GM21576 (cell line): ENCODE measurements at regions not wholly inside any gene's neighbourhood (a gene's known extent, or its start where the extent isn't known, plus 50 kb on each side); places are given as distances from the start of the nearest gene placed in this dataset.
"Not testable (repeated sequence)": the region's sequence is repeated elsewhere in the genome, so short reads cannot be mapped to it uniquely, and the experiment has no call there.

Experiments used
- ATAC-seq: cut with Tn5 transposase; IDR thresholded peaks from one replicate; pipeline ENCODE4 v1.9.1; 2021; ENCODE audit warnings: mild to moderate bottlenecking, moderate library complexity; ENCODE audit not compliant: unreplicated experiment

- ATAC-seq: not testable (repeated sequence)
These were observed 619.8 kb upstream of the IGFBP7 start for GRCh38 chr4:57729775-57730570.

- ATAC-seq: no peak
These were observed 616.0 kb upstream of the IGFBP7 start for GRCh38 chr4:57726154-57726553.

GRCh38 chr4:57719456-57719855 lies 609.3 kb upstream of the IGFBP7 start:
- no peak for ATAC-seq

GRCh38 chr4:57714313-57714712 lies 604.1 kb upstream of the IGFBP7 start:
- not testable (repeated sequence) for ATAC-seq

GRCh38 chr4:57710053-57710452 lies 599.9 kb upstream of the IGFBP7 start:
- no peak for ATAC-seq

GRCh38 chr4:57691370-57691769 lies 581.2 kb upstream of the IGFBP7 start:
- no peak for ATAC-seq

GRCh38 chr4:57689693-57690205 lies 579.6 kb upstream of the IGFBP7 start:
- ATAC-seq: no peak

- no peak for ATAC-seq
These were observed 572.1 kb upstream of the IGFBP7 start for GRCh38 chr4:57682275-57682674.

- ATAC-seq: no peak
These were observed 569.8 kb upstream of the IGFBP7 start for GRCh38 chr4:57679969-57680368.

- ATAC-seq: no peak
These were observed 566.2 kb upstream of the IGFBP7 start for GRCh38 chr4:57676394-57676793.

- no peak for ATAC-seq
These were observed 562.8 kb upstream of the IGFBP7 start for GRCh38 chr4:57672846-57673433.

- ATAC-seq: no peak
These were observed 558.4 kb upstream of the IGFBP7 start for GRCh38 chr4:57668621-57669020.

GRCh38 chr4:57665806-57666205 lies 555.6 kb upstream of the IGFBP7 start:
- no peak for ATAC-seq

GRCh38 chr4:57661517-57662090 lies 551.4 kb upstream of the IGFBP7 start:
- no peak for ATAC-seq

- no peak for ATAC-seq
These were observed 548.5 kb upstream of the IGFBP7 start for GRCh38 chr4:57658673-57659072.

- no peak for ATAC-seq
These were observed 548.0 kb upstream of the IGFBP7 start for GRCh38 chr4:57658188-57658587.

- no peak for ATAC-seq
These were observed 545.2 kb upstream of the IGFBP7 start for GRCh38 chr4:57655342-57655741.

- no peak for ATAC-seq
These were observed 542.6 kb upstream of the IGFBP7 start for GRCh38 chr4:57652779-57653178.

- ATAC-seq: no peak
These were observed 530.4 kb upstream of the IGFBP7 start for GRCh38 chr4:57640391-57641100.

- no peak for ATAC-seq
These were observed 529.6 kb upstream of the IGFBP7 start for GRCh38 chr4:57639561-57640382.

- no peak for ATAC-seq
These were observed 525.7 kb upstream of the IGFBP7 start for GRCh38 chr4:57635910-57636309.
